H1 (cell line): ENCODE measurements at regions not wholly inside any gene's neighbourhood (a gene's known extent, or its start where the extent isn't known, plus 50 kb on each side); places are given as distances from the start of the nearest gene placed in this dataset.

ENCODE experiments used
- CHD7 ChIP-seq: fragments of 300-600 bp; sonication (generic); IDR thresholded peaks from 2 replicates; pipeline ENCODE4 v1.7.1; 2012; ENCODE audit warnings: low read length, moderate library complexity, mild to moderate bottlenecking, inconsistent platforms; ENCODE audit not compliant: insufficient replicate concordance
- EGR1 ChIP-seq: IDR thresholded peaks from 2 replicates; pipeline ENCODE4 v1.6.1; 2011; ENCODE audit warnings: low read depth, low read length, borderline replicate concordance
- GABPA ChIP-seq: IDR thresholded peaks from 2 replicates; pipeline ENCODE4 v1.6.1; 2011; ENCODE audit warnings: mild to moderate bottlenecking, low read length, moderate library complexity, borderline replicate concordance; ENCODE audit not compliant: insufficient read depth
- JUN ChIP-seq: IDR thresholded peaks from 2 replicates; pipeline ENCODE4 v1.6.1; 2011; ENCODE audit warnings: low read depth, mild to moderate bottlenecking, improper control_type of control experiment, low read length
- JUND ChIP-seq: IDR thresholded peaks from 2 replicates; pipeline ENCODE4 v1.6.1; 2011; ENCODE audit warnings: mild to moderate bottlenecking, improper control_type of control experiment, low read length
- POU5F1 ChIP-seq: IDR thresholded peaks from 2 replicates; pipeline ENCODE4 v1.6.1; 2011; ENCODE audit warnings: low read depth, mild to moderate bottlenecking, low read length, moderate library complexity
- SIN3A ChIP-seq, 2 experiments: IDR thresholded peaks in 1 of 2; conservative IDR thresholded peaks in 1 of 2; 2 replicates each; pipeline ENCODE4 v1.6.1; 2011 to 2012; ENCODE audit warnings: low read length in 2 of 2, improper control_type of control experiment in 1 of 2, low read depth in 1 of 2, mild to moderate bottlenecking in 1 of 2
- SP2 ChIP-seq: IDR thresholded peaks from 2 replicates; pipeline ENCODE4 v1.6.1; 2012; ENCODE audit warnings: mild to moderate bottlenecking, low read length, inconsistent platforms
- ZNF274 ChIP-seq: IDR thresholded peaks from 2 replicates; pipeline ENCODE4 v1.7.0; 2012; ENCODE audit warnings: low read length, borderline replicate concordance; ENCODE audit errors: extremely low read depth

DNA sequence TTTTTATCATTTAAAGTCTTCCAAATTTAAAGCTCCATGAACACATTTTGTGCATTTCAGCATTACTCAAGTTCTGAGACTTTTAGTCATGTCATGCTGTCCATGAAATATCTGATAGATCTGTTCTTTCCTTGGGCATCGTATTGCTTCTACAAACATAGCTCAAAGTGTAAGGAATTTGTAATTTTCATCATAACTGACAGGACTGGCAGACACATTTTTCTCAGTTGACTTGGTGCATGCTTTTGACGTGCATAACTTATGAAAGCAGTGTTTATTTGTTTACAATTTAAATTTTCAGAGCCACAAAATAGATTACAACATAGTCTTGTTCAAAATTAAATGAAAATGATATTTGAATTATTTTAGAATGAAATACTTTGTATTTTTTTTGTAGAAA lies 812.1 kb upstream of the NOVA1 start (continued):
- TF ChIP-seq CHD7 (no peak), GABPA (no peak), ZNF274 (no peak), JUN (no peak), SP2 (no peak), SIN3A (conservative IDR thresholded peaks at IDR 0.05 in 1 of 2, IDR thresholded peaks at IDR 0.05 in 1 of 2; ENCODE audit: low read depth in 1 of 2, low read length in 2 of 2) (no peak), JUND (no peak), POU5F1 (no peak), EGR1 (no peak)
